IMR-90 (cell line): ENCODE measurements at regions not wholly inside any gene's neighbourhood (a gene's known extent, or its start where the extent isn't known, plus 50 kb on each side); places are given as distances from the start of the nearest gene placed in this dataset.

Source experiments
- ATAC-seq: fragments of 200-7000 bp; cut with Tn5 transposase; 2 replicates; pipeline ENCODE4 v1.9.1; 2020; ENCODE audit warnings: low read depth, mild to moderate bottlenecking, moderate library complexity
- BruUV-seq: library from RNA; stranded (reverse); fragments of 400-500 nt; replicated peaks from 2 replicates; lab custom pipeline; 2021; lab: Mats Ljungman, UMichigan
- CTCF ChIA-PET: fragments of 300-600 bp; formaldehyde crosslinking; extraction: SDS; loops from one replicate; lab custom pipeline; 2021; ENCODE audit warnings: antibody characterized with exemption; lab: Yijun Ruan, JAX
- POLR2A ChIA-PET: fragments of 300-600 bp; sonication (Branson Sonifier 250); formaldehyde crosslinking; loops from one replicate; lab custom pipeline; 2022; ENCODE audit warnings: antibody characterized with exemption; ENCODE audit not compliant: unreplicated experiment; lab: Charles Lee
- DNase-seq: peaks from one replicate; pipeline ENCODE4 v3.0.0; 2013
- H2AFZ ChIP-seq: replicated peaks from 2 replicates; pipeline ENCODE3; 2013; ENCODE audit warnings: low read length, mild to moderate bottlenecking; ENCODE audit not compliant: poor library complexity
- H2AK5ac ChIP-seq: 2 replicates; pipeline ENCODE4 v1.6.1; 2013; ENCODE audit warnings: low read depth, low read length, inconsistent platforms
- H2AK9ac ChIP-seq: replicated peaks from 2 replicates; pipeline ENCODE3; 2013; ENCODE audit warnings: mild to moderate bottlenecking, low read depth, low read length, moderate library complexity; ENCODE audit not compliant: poor library complexity
- H2BK120ac ChIP-seq: 2 replicates; pipeline ENCODE4 v1.6.1; 2013; ENCODE audit warnings: low read depth, low read length, inconsistent platforms
- H2BK15ac ChIP-seq: 3 replicates; pipeline ENCODE4 v1.6.1; 2013; ENCODE audit warnings: low read depth, low read length, inconsistent platforms
- H2BK20ac ChIP-seq: 2 replicates; pipeline ENCODE4 v1.6.1; 2013; ENCODE audit warnings: low read depth, mild to moderate bottlenecking, inconsistent platforms, low read length, moderate library complexity
- H2BK5ac ChIP-seq: 2 replicates; pipeline ENCODE4 v1.6.1; 2013; ENCODE audit warnings: mild to moderate bottlenecking, low read depth, low read length, inconsistent platforms; ENCODE audit not compliant: poor library complexity, severe bottlenecking
- H3K14ac ChIP-seq: replicated peaks from 2 replicates; pipeline ENCODE4 v1.6.1; 2013; ENCODE audit warnings: low read depth, low read length, inconsistent platforms
- H3K18ac ChIP-seq: 2 replicates; pipeline ENCODE4 v1.6.1; 2013; ENCODE audit warnings: low read depth, low read length, control low read depth
- H3K23ac ChIP-seq: 2 replicates; pipeline ENCODE4 v1.6.1; 2013; ENCODE audit warnings: low read depth, low read length, inconsistent platforms
- H3K27ac ChIP-seq: 2 replicates; pipeline ENCODE4 v1.5.1; 2013; ENCODE audit warnings: mild to moderate bottlenecking, control low read depth, low read length; ENCODE audit not compliant: insufficient read depth
- H3K27me3 ChIP-seq: 2 replicates; pipeline ENCODE4 v1.6.1; 2013; ENCODE audit warnings: low read length; ENCODE audit not compliant: control insufficient read depth, insufficient read depth
- H3K36me3 ChIP-seq: 2 replicates; pipeline ENCODE4 v1.6.1; 2013; ENCODE audit warnings: low read length, mixed read lengths; ENCODE audit not compliant: control insufficient read depth, insufficient read depth
- H3K4ac ChIP-seq: 2 replicates; pipeline ENCODE4 v1.6.1; 2013; ENCODE audit warnings: low read depth, low read length, inconsistent platforms
- H3K4me1 ChIP-seq: 2 replicates; pipeline ENCODE4 v1.6.1; 2013; ENCODE audit warnings: low read length, mixed read lengths; ENCODE audit not compliant: control insufficient read depth, insufficient read depth
- H3K4me2 ChIP-seq: 2 replicates; pipeline ENCODE4 v1.6.1; 2013; ENCODE audit warnings: low read depth, mild to moderate bottlenecking, control low read depth, low read length, moderate library complexity
- H3K4me3 ChIP-seq: 2 replicates; pipeline ENCODE4 v1.5.1; 2013; ENCODE audit warnings: low read depth, mild to moderate bottlenecking, control low read depth, low read length, moderate library complexity; ENCODE audit not compliant: insufficient read depth
- H3K56ac ChIP-seq: 2 replicates; pipeline ENCODE4 v1.6.1; 2013; ENCODE audit warnings: low read length, inconsistent platforms; ENCODE audit not compliant: insufficient read depth; ENCODE audit errors: extremely low read depth
- H3K79me1 ChIP-seq, 2 experiments: 2 replicates each; pipeline ENCODE4 v1.6.1; 2013; ENCODE audit warnings: low read length in 2 of 2, inconsistent platforms in 1 of 2, low read depth in 1 of 2
- H3K9ac ChIP-seq: 2 replicates; pipeline ENCODE4 v1.6.1; 2013; ENCODE audit warnings: low read depth, low read length, control low read depth
- H3K9me1 ChIP-seq: 2 replicates; pipeline ENCODE4 v1.6.1; 2013; ENCODE audit warnings: low read length, inconsistent platforms; ENCODE audit not compliant: insufficient read depth
- H3K9me3 ChIP-seq: 2 replicates; pipeline ENCODE4 v1.6.1; 2013; ENCODE audit warnings: low read length; ENCODE audit not compliant: control insufficient read depth, insufficient read depth
- H4K20me1 ChIP-seq: 2 replicates; pipeline ENCODE4 v1.6.1; 2013; ENCODE audit warnings: low read length, inconsistent platforms; ENCODE audit not compliant: insufficient read depth
- H4K5ac ChIP-seq: 2 replicates; pipeline ENCODE4 v1.6.1; 2013; ENCODE audit warnings: mild to moderate bottlenecking, low read depth, low read length, control low read depth
- H4K8ac ChIP-seq, 2 experiments: 2 replicates each; pipeline ENCODE4 v1.6.1; 2013; ENCODE audit warnings: low read depth in 2 of 2, low read length in 2 of 2, control low read depth in 1 of 2, inconsistent platforms in 1 of 2
- H4K91ac ChIP-seq: 2 replicates; pipeline ENCODE4 v1.6.1; 2013; ENCODE audit warnings: low read depth, low read length, inconsistent platforms; ENCODE audit not compliant: insufficient read depth
- POLR2A ChIP-seq: IDR thresholded peaks from 2 replicates; pipeline ENCODE4 v1.6.1; 2012; ENCODE audit warnings: mild to moderate bottlenecking, low read depth, low read length
- WGBS, 2 experiments: methylation state at CpG; one replicate each; pipeline versions ENCODE4 v1.1.5 to v1.1.7; 2013; ENCODE audit warnings: missing lambda C conversion rate in 2 of 2; ENCODE audit not compliant: insufficient read length in 1 of 2; ENCODE audit errors: extremely low coverage in 2 of 2; 5-methylcytosine and 5-hydroxymethylcytosine counted together
- dilution Hi-C: fragments of 300-500 bp; cut with HindIII; formaldehyde crosslinking; loops from one replicate; pipeline ENCODE4 v1.14.3; 2018; ENCODE audit warnings: low sequenced_read_pairs; ENCODE audit not compliant: unreplicated experiment
- in situ Hi-C: fragments of 300-500 bp; cut with MboI; formaldehyde crosslinking; loops from 3 replicates; pipeline ENCODE4 v1.14.3; 2019; ENCODE audit warnings: low sequenced_read_pairs, inconsistent platforms, mixed read lengths
- intact Hi-C: fragments of 100-400 bp; cut with micrococcal nuclease; formaldehyde crosslinking; loops from 2 replicates; pipeline ENCODE4 v1.10.0; 2022

- no peak overlapping the region for H4K8ac ChIP-seq
- no peaks in the 10 kb centered on the region for H4K20me1 ChIP-seq
- no peak overlapping the region for H2AK5ac ChIP-seq
- no peak overlapping the region for H2BK120ac ChIP-seq
- no peak for TF ChIP-seq POLR2A
- ChIA-PET CTCF (no interaction called here), POLR2A (no interaction called here)
- no peaks in the 10 kb centered on the region for H3K9me3 ChIP-seq
- intact Hi-C loops: no loop called here
- dilution Hi-C loops: no loop called here
- H3K18ac ChIP-seq: no peak overlapping the region
- no peak overlapping the region for H3K56ac ChIP-seq
- no TSS peak for BruUV-seq
- no peak for DNase-seq
- no peak overlapping the region for H3K9ac ChIP-seq
- H2BK20ac ChIP-seq: no peak overlapping the region
- no CpG with 5 or more reads among the region's 1 CpG for WGBS, 2 experiments
- no peak overlapping the region for H3K4me3 ChIP-seq
- H4K5ac ChIP-seq: no peak overlapping the region
- H3K9me1 ChIP-seq: peaks cover 10% of the 10 kb centered on the region
- no peak overlapping the region for H3K4me2 ChIP-seq
- H3K79me1 ChIP-seq: no peaks in the 10 kb centered on the region
- H2AK9ac ChIP-seq: no peak overlapping the region
- H3K4me1 ChIP-seq: peaks cover 20% of the 10 kb centered on the region
- H3K27me3 ChIP-seq: no peaks in the 10 kb centered on the region
- no peak overlapping the region for H4K91ac ChIP-seq
- ATAC-seq: no peak
- H2BK5ac ChIP-seq: no peak overlapping the region
- no peak overlapping the region for H3K27ac ChIP-seq
- H3K36me3 ChIP-seq: no peaks in the 10 kb centered on the region
- H3K4ac ChIP-seq: no peak overlapping the region
- no peak overlapping the region for H3K23ac ChIP-seq
- H2BK15ac ChIP-seq: no peak overlapping the region
- in situ Hi-C loops: loop anchor here (10.0 kb wide), 1 partner anchor 296 kb away; no protein-coding TSS in a partner anchor
- H3K14ac ChIP-seq: no peak overlapping the region
- H2AFZ ChIP-seq: no peak overlapping the region
These were observed 63.4 kb upstream of the PLEKHG3 start for GRCh38 chr14:64640839-64641238.
